ENCODE measurements at regions not wholly inside any gene's neighbourhood (a gene's known extent, or its start where the extent isn't known, plus 50 kb on each side); places are given as distances from the start of the nearest gene placed in this dataset.

- no peak for TF ChIP-seq SUZ12 (IDR thresholded peaks at IDR 0.05; ENCODE audit: extremely low read depth, insufficient read depth, insufficient read length)
- TF ChIP-seq ZNF274 (IDR thresholded peaks at IDR 0.05; ENCODE audit: low read depth, low read length) = no peak
Observed at GRCh38 chr6:159372333-159372732, 203.1 kb downstream of the FNDC1 start.

All from NT2/D1 (cell line).